H9 (cell line): ENCODE measurements at regions not wholly inside any gene's neighbourhood (a gene's known extent, or its start where the extent isn't known, plus 50 kb on each side); places are given as distances from the start of the nearest gene placed in this dataset.

Source experiments
- DNase-seq: peaks from one replicate; pipeline ENCODE4 v3.0.0-alpha.2; 2017
- H2AFZ ChIP-seq: one replicate; pipeline ENCODE4 v1.6.1; 2013; ENCODE audit warnings: mild to moderate bottlenecking, low read length, control low read depth, moderate library complexity
- H2AK5ac ChIP-seq: 2 replicates; pipeline ENCODE4 v1.6.1; 2013; ENCODE audit warnings: low read length, control low read depth, mixed read lengths; ENCODE audit not compliant: insufficient read length
- H2BK120ac ChIP-seq: one replicate; pipeline ENCODE4 v1.6.1; 2013; ENCODE audit warnings: low read depth, mild to moderate bottlenecking, low read length, control low read depth, inconsistent platforms; ENCODE audit not compliant: poor library complexity, severe bottlenecking
- H2BK12ac ChIP-seq: 2 replicates; pipeline ENCODE4 v1.6.1; 2013; ENCODE audit warnings: low read length, control low read depth, mixed read lengths, low read depth; ENCODE audit not compliant: insufficient read length
- H2BK15ac ChIP-seq: 2 replicates; pipeline ENCODE4 v1.6.1; 2013; ENCODE audit warnings: low read depth, low read length, control low read depth
- H2BK20ac ChIP-seq: one replicate; pipeline ENCODE4 v1.6.1; 2013; ENCODE audit warnings: low read depth, mild to moderate bottlenecking, low read length, control low read depth, inconsistent platforms; ENCODE audit not compliant: poor library complexity, severe bottlenecking
- H2BK5ac ChIP-seq: 2 replicates; pipeline ENCODE4 v1.6.1; 2013; ENCODE audit warnings: low read length, control low read depth, mixed read lengths; ENCODE audit not compliant: insufficient read length
- H3K14ac ChIP-seq: 2 replicates; pipeline ENCODE4 v1.6.1; 2013; ENCODE audit warnings: low read length, control low read depth; ENCODE audit not compliant: insufficient read depth
- H3K18ac ChIP-seq: 2 replicates; pipeline ENCODE4 v1.6.1; 2013; ENCODE audit warnings: low read depth, mild to moderate bottlenecking, mixed read lengths, low read length, control low read depth; ENCODE audit not compliant: insufficient read length
- H3K23ac ChIP-seq: 2 replicates; pipeline ENCODE4 v1.6.1; 2013; ENCODE audit warnings: low read length, control low read depth, mixed read lengths, low read depth; ENCODE audit not compliant: insufficient read length
- H3K23me2 ChIP-seq: 2 replicates; pipeline ENCODE4 v1.6.1; 2013; ENCODE audit warnings: low read depth, mild to moderate bottlenecking, mixed read lengths, low read length, control low read depth; ENCODE audit not compliant: insufficient read length, poor library complexity, severe bottlenecking
- H3K27ac ChIP-seq: 2 replicates; pipeline ENCODE4 v1.5.1; 2013; ENCODE audit warnings: low read length, control low read depth, mixed read lengths, low read depth; ENCODE audit not compliant: insufficient read length
- H3K27me3 ChIP-seq: 2 replicates; pipeline ENCODE4 v1.6.1; 2013; ENCODE audit warnings: low read length, control low read depth, inconsistent platforms; ENCODE audit not compliant: insufficient read depth
- H3K4ac ChIP-seq: 2 replicates; pipeline ENCODE4 v1.6.1; 2013; ENCODE audit warnings: low read depth, mild to moderate bottlenecking, control low read depth, inconsistent platforms, low read length, moderate library complexity
- H3K4me1 ChIP-seq: 2 replicates; pipeline ENCODE4 v1.6.1; 2013; ENCODE audit warnings: low read length, control low read depth, inconsistent platforms; ENCODE audit not compliant: insufficient read depth
- H3K4me2 ChIP-seq: 2 replicates; pipeline ENCODE4 v1.6.1; 2013; ENCODE audit warnings: low read length, control low read depth, mixed read lengths; ENCODE audit not compliant: insufficient read length, insufficient read depth
- H3K56ac ChIP-seq: 2 replicates; pipeline ENCODE4 v1.6.1; 2013; ENCODE audit warnings: low read depth, mild to moderate bottlenecking, mixed read lengths, low read length, control low read depth; ENCODE audit not compliant: insufficient read length
- H3K79me1 ChIP-seq: 2 replicates; pipeline ENCODE4 v1.6.1; 2013; ENCODE audit warnings: low read depth, mild to moderate bottlenecking, moderate library complexity, low read length, control low read depth, inconsistent platforms; ENCODE audit not compliant: insufficient read depth, poor library complexity, severe bottlenecking
- H3K79me2 ChIP-seq: 2 replicates; pipeline ENCODE4 v1.6.1; 2013; ENCODE audit warnings: low read length, control low read depth, inconsistent platforms; ENCODE audit not compliant: insufficient read depth
- H3K9ac ChIP-seq: 2 replicates; pipeline ENCODE4 v1.6.1; 2013; ENCODE audit warnings: low read length, control low read depth, mixed read lengths; ENCODE audit not compliant: insufficient read length; ENCODE audit errors: extremely low read depth
- H3K9me3 ChIP-seq: one replicate; pipeline ENCODE4 v1.6.1; 2013; ENCODE audit warnings: low read depth, low read length, inconsistent platforms; ENCODE audit not compliant: control insufficient read depth
- H3T11ph ChIP-seq: one replicate; pipeline ENCODE4 v1.6.1; 2013; ENCODE audit warnings: mild to moderate bottlenecking, low read length, control low read depth, inconsistent platforms
- H4K20me1 ChIP-seq: one replicate; pipeline ENCODE4 v1.6.1; 2013; ENCODE audit not compliant: control insufficient read depth, insufficient read length, insufficient read depth
- H4K5ac ChIP-seq: 2 replicates; pipeline ENCODE4 v1.6.1; 2013; ENCODE audit warnings: low read depth, mild to moderate bottlenecking, mixed read lengths, low read length, control low read depth; ENCODE audit not compliant: insufficient read length
- H4K8ac ChIP-seq: replicated peaks from 2 replicates; pipeline ENCODE4 v1.6.1; 2013; ENCODE audit warnings: low read length, control low read depth, mixed read lengths, low read depth; ENCODE audit not compliant: insufficient read length
- H4K91ac ChIP-seq: 2 replicates; pipeline ENCODE4 v1.6.1; 2013; ENCODE audit warnings: low read depth, mild to moderate bottlenecking, moderate library complexity, mixed read lengths, low read length, control low read depth; ENCODE audit not compliant: insufficient read length
- H3K27ac Mint-ChIP-seq, 3 experiments: 2 replicates in 2 of 3; 3 replicates in 1 of 3; pipeline ENCODE4 v1.8.0; 2020 to 2021; ENCODE audit warnings: mixed read lengths in 3 of 3, mild to moderate bottlenecking in 1 of 3, moderate library complexity in 1 of 3
- H3K27me3 Mint-ChIP-seq: 2 replicates; pipeline ENCODE4 v1.8.0; 2021; ENCODE audit warnings: low read depth, mild to moderate bottlenecking, moderate library complexity, mixed read lengths
- H3K36me3 Mint-ChIP-seq, 3 experiments: 2 replicates in 2 of 3; 3 replicates in 1 of 3; pipeline ENCODE4 v1.8.0; 2020 to 2021; ENCODE audit warnings: low read depth in 3 of 3, mixed read lengths in 3 of 3; ENCODE audit not compliant: insufficient read depth in 1 of 3
- H3K4me1 Mint-ChIP-seq, 2 experiments: 2 replicates each; pipeline ENCODE4 v1.8.0; 2020; ENCODE audit warnings: mixed read lengths in 2 of 2
- H3K4me3 Mint-ChIP-seq, 2 experiments: 2 replicates in 1 of 2; 3 replicates in 1 of 2; pipeline ENCODE4 v1.8.0; 2020 to 2021; ENCODE audit warnings: mild to moderate bottlenecking in 2 of 2, mixed read lengths in 2 of 2, moderate library complexity in 1 of 2
- H3K9me3 Mint-ChIP-seq, 2 experiments: 2 replicates in 1 of 2; 3 replicates in 1 of 2; pipeline ENCODE4 v1.8.0; 2020; ENCODE audit warnings: mild to moderate bottlenecking in 2 of 2, mixed read lengths in 2 of 2, moderate library complexity in 1 of 2
- WGBS: extraction: QIAGEN DNeasy Blood & Tissue Kit; methylation state at CpG from one replicate; pipeline ENCODE4 v1.1.7; 2013; ENCODE audit warnings: missing lambda C conversion rate, low lambda C conversion rate, mixed read lengths; ENCODE audit not compliant: insufficient read length; ENCODE audit errors: extremely low coverage; 5-methylcytosine and 5-hydroxymethylcytosine counted together
- TF ChIP-seq, protein P1 (sequence below): fragments of 200-600 bp; sonication (generic); conservative IDR thresholded peaks from 3 replicates; pipeline ENCODE4 v1.8.0; 2021; ENCODE audit warnings: antibody characterized with exemption, mild to moderate bottlenecking

DNA sequence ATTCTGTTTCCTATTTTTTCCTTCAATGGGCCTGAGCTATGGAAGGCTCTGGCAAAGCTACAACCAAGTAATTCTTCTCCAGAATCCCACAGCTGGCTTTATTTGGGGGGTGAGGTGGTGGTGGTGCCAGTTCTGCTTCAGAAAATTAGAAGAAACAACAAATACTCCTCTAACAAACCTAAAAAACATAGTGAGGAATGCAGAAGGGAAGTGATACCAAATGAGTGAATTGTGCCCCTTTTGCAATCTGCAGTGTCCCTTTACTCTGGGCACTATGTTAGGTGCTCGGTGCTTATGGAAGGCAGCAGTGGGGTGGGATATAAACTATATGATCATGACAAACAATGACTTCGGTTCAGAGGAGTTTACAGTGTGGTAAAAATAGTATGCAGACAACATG lies 90.4 kb upstream of the ROPN1 start:
- Histone ChIP-seq H3K4ac (no peak overlapping the region), H3K14ac (no peak overlapping the region), H3K9ac (no peak overlapping the region), H4K20me1 (no peaks in the 10 kb centered on the region), H3T11ph (no peak overlapping the region), H3K79me2 (no peaks in the 10 kb centered on the region), H3K4me1 (no peaks in the 10 kb centered on the region), H2BK12ac (no peak overlapping the region), H2BK120ac (no peak overlapping the region), H3K23ac (no peak overlapping the region), H3K56ac (no peak overlapping the region), H2BK15ac (no peak overlapping the region), H3K18ac (no peak overlapping the region), H2AK5ac (no peak overlapping the region), H3K27me3 (no peaks in the 10 kb centered on the region), H4K5ac (no peak overlapping the region), H4K8ac (no peak overlapping the region), H3K27ac (no peak overlapping the region), H3K9me3 (no peaks in the 10 kb centered on the region), H2BK5ac (no peak overlapping the region), H3K4me2 (no peak overlapping the region), H2AFZ (no peak overlapping the region), H2BK20ac (no peak overlapping the region), H3K23me2 (no peaks in the 10 kb centered on the region), H4K91ac (no peak overlapping the region), H3K79me1 (no peaks in the 10 kb centered on the region)
- Mint-ChIP-seq H3K27me3 (no peaks in the 10 kb centered on the region), H3K27ac (no peak overlapping the region), H3K9me3 (no peaks in the 10 kb centered on the region), H3K4me1 (peaks cover 3 to 10% of the 10 kb centered on the region in 2 experiments; a peak in 3 of 4 replicates), H3K36me3 (no peaks in the 10 kb centered on the region), H3K4me3 (no peak overlapping the region)
- no peak for DNase-seq
- TF ChIP-seq, protein P1, sequence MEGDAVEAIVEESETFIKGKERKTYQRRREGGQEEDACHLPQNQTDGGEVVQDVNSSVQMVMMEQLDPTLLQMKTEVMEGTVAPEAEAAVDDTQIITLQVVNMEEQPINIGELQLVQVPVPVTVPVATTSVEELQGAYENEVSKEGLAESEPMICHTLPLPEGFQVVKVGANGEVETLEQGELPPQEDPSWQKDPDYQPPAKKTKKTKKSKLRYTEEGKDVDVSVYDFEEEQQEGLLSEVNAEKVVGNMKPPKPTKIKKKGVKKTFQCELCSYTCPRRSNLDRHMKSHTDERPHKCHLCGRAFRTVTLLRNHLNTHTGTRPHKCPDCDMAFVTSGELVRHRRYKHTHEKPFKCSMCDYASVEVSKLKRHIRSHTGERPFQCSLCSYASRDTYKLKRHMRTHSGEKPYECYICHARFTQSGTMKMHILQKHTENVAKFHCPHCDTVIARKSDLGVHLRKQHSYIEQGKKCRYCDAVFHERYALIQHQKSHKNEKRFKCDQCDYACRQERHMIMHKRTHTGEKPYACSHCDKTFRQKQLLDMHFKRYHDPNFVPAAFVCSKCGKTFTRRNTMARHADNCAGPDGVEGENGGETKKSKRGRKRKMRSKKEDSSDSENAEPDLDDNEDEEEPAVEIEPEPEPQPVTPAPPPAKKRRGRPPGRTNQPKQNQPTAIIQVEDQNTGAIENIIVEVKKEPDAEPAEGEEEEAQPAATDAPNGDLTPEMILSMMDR, result no peak
- WGBS, result no CpG with 5 or more reads among the region's 2 CpGs
